Esophagus squamous epithelium (tissue), 5 donors: ENCODE measurements at regions not wholly inside any gene's neighbourhood (a gene's known extent, or its start where the extent isn't known, plus 50 kb on each side); places are given as distances from the start of the nearest gene placed in this dataset.

Experiments
- DNase-seq: peaks from one replicate; lab custom pipeline; 2025; lab: John Stamatoyannopoulos, UW
- H3K27ac ChIP-seq, 4 donors: fragments of 200-600 bp; sonication (generic); one replicate each; pipeline ENCODE4 v1.5.1; 2016 to 2019; ENCODE audit warnings: mild to moderate bottlenecking in 1 of 4
- H3K27me3 ChIP-seq, 4 donors: fragments of 200-600 bp; sonication (generic); 1 replicate in 3 of 4; 2 replicates in 1 of 4; pipeline versions ENCODE4 v1.5.1 to v1.6.0; 2017 to 2021; ENCODE audit warnings: antibody characterized with exemption in 1 of 4
- H3K36me3 ChIP-seq, 3 donors: fragments of 200-600 bp; sonication (generic); one replicate each; pipeline ENCODE4 v1.5.1; 2016 to 2019
- H3K4me1 ChIP-seq, 3 donors: fragments of 200-600 bp; sonication (generic); one replicate each; pipeline ENCODE4 v1.5.1; 2017 to 2019
- H3K4me3 ChIP-seq, 4 donors: fragments of 200-600 bp; sonication (generic); 1 replicate in 3 of 4; 2 replicates in 1 of 4; pipeline ENCODE4 v1.5.1; 2016 to 2019; ENCODE audit warnings: mild to moderate bottlenecking in 2 of 4, moderate library complexity in 1 of 4
- H3K9me3 ChIP-seq, 3 donors: fragments of 200-600 bp; sonication (generic); one replicate each; pipeline ENCODE4 v1.5.1; 2016 to 2019
- CTCF ChIP-seq, 6 experiments: fragments of 450-650 bp in 4 of 6; fragments of 200-600 bp in 2 of 6; sonication (generic) in 2 of 6; IDR thresholded peaks; one replicate each; pipeline ENCODE4 v1.5.1; 2016 to 2019; ENCODE audit warnings: antibody characterized with exemption in 6 of 6, mild to moderate bottlenecking in 4 of 6, moderate library complexity in 4 of 6
- POLR2A ChIP-seq, 4 donors: fragments of 450-650 bp; IDR thresholded peaks; one replicate each; pipeline ENCODE4 v1.6.1; 2017; ENCODE audit warnings: antibody characterized with exemption in 4 of 4, mild to moderate bottlenecking in 4 of 4, moderate library complexity in 3 of 4
- WGBS, 2 donors: methylation state at CpG; one replicate each; pipeline ENCODE4 v1.1.5; 2018; 5-methylcytosine and 5-hydroxymethylcytosine counted together
- intact Hi-C: fragments of 100-400 bp; cut with DNase I; formaldehyde crosslinking; loops from one replicate; pipeline ENCODE4 v1.15.0; 2022
- donor health status: DM: yes; HTN: yes; CAD: no.

- H3K27me3 ChIP-seq = no peaks in the 10 kb centered on the region
- intact Hi-C loops = no loop called here
- DNase-seq = no peak
- TF ChIP-seq POLR2A (IDR thresholded peaks at IDR 0.05) (no peak), CTCF (IDR thresholded peaks at IDR 0.05) (no peak)
- H3K27ac ChIP-seq = no peak overlapping the region
- 58 to 76% methylated on average over 4 of the region's 4 CpGs for WGBS, 2 donors
- H3K36me3 ChIP-seq = no peaks in the 10 kb centered on the region
- H3K4me1 ChIP-seq = no peaks in the 10 kb centered on the region
- no peak overlapping the region for H3K4me3 ChIP-seq
- peaks cover 0 to 36% (median 6%) of the 10 kb centered on the region in 3 donors for H3K9me3 ChIP-seq
Observed at GRCh38 chr18:76752400-76752799, 70.0 kb upstream of the ZNF236 start.

- Histone ChIP-seq H3K27ac (no peak overlapping the region), H3K4me1 (no peaks in the 10 kb centered on the region), H3K4me3 (no peak overlapping the region), H3K36me3 (no peaks in the 10 kb centered on the region), H3K27me3 (no peaks in the 10 kb centered on the region), H3K9me3 (peaks cover 0 to 36% (median 6%) of the 10 kb centered on the region in 3 donors)
- intact Hi-C loops = no loop called here
- TF ChIP-seq POLR2A (IDR thresholded peaks at IDR 0.05) = no peak
- TF ChIP-seq CTCF (IDR thresholded peaks at IDR 0.05) = no peak
- no peak for DNase-seq
- 78% methylated on average over 4 to 5 of the region's 5 CpGs for whole genome bisulfite sequencing, 2 donors
Observed at GRCh38 chr18:76750917-76751890, 71.2 kb upstream of the ZNF236 start.

- DNase-seq = no peak
- TF ChIP-seq POLR2A (IDR thresholded peaks at IDR 0.05) = no peak
- no peak for TF ChIP-seq CTCF (IDR thresholded peaks at IDR 0.05)
- no peak overlapping the region for H3K4me3 ChIP-seq
Observed at GRCh38 chr18:76750269-76750668, 72.1 kb upstream of the ZNF236 start.

GRCh38 chr18:76747676-76748075 is 74.7 kb upstream of the ZNF236 start:
- Histone ChIP-seq H3K4me1 (no peaks in the 10 kb centered on the region), H3K4me3 (no peak overlapping the region), H3K9me3 (peaks cover 0 to 31% (median 6%) of the 10 kb centered on the region in 3 donors), H3K27ac (no peak overlapping the region), H3K36me3 (no peaks in the 10 kb centered on the region), H3K27me3 (no peaks in the 10 kb centered on the region)
- intact Hi-C loops = no loop called here
- WGBS, 2 donors = 69 to 83% methylated on average over 1 of the region's 1 CpG
- TF ChIP-seq POLR2A (IDR thresholded peaks at IDR 0.05) (no peak), CTCF (IDR thresholded peaks at IDR 0.05) (no peak)
- no peak for DNase-seq

More at GRCh38 chr18:76750269-76750668, 72.1 kb upstream of the ZNF236 start:
- Histone ChIP-seq H3K4me1 (no peaks in the 10 kb centered on the region), H3K27me3 (no peaks in the 10 kb centered on the region), H3K36me3 (no peaks in the 10 kb centered on the region), H3K27ac (no peak overlapping the region), H3K9me3 (peaks cover 0 to 36% (median 6%) of the 10 kb centered on the region in 3 donors)
- intact Hi-C loops = no loop called here

DNA sequence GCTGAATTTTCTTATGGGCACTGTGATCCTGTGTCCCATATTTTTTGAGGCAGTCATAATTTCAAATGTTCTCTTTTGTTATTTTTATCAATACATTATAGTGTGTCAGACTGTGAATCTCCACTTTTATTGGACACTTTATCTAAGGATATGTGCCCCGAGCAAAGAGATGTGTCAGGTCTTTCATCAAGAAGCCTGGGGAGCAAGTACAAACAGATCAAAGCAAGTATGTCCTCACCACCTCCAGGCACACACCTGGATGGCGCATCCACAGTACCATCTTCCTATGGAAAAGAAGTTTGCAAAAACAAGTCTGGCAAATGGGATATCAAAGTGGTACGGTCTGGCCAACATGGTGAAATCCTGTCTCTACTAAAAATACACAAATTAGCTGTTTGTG is 81.0 kb upstream of the ZNF236 start:
- 26 to 62% methylated on average over 3 of the region's 3 CpGs for WGBS, 2 donors
- Histone ChIP-seq H3K4me1 (peaks cover 0 to 10% (median 5%) of the 10 kb centered on the region in 3 donors), H3K36me3 (no peaks in the 10 kb centered on the region), H3K9me3 (no peaks in the 10 kb centered on the region), H3K4me3 (no peak overlapping the region), H3K27me3 (no peaks in the 10 kb centered on the region), H3K27ac (no peak overlapping the region)
- no peak for DNase-seq
- intact Hi-C loops = no loop called here
- TF ChIP-seq CTCF (IDR thresholded peaks at IDR 0.05) (no peak), POLR2A (IDR thresholded peaks at IDR 0.05) (no peak)
